SU-DHL-6 (cell line): ENCODE measurements at regions not wholly inside any gene's neighbourhood (a gene's known extent, or its start where the extent isn't known, plus 50 kb on each side); places are given as distances from the start of the nearest gene placed in this dataset.

Experiments
- H2AFZ ChIP-seq: fragments of 200-600 bp; sonication (generic); 2 replicates; pipeline ENCODE4 v1.6.1; 2014; ENCODE audit warnings: low read depth, mild to moderate bottlenecking, moderate library complexity, mixed read lengths, antibody characterized with exemption, low read length; ENCODE audit not compliant: severe bottlenecking
- H3F3A ChIP-seq: fragments of 200-600 bp; shearing (Covaris generic); 2 replicates; pipeline ENCODE4 v1.6.0; 2016; ENCODE audit warnings: antibody characterized with exemption, mild to moderate bottlenecking; ENCODE audit not compliant: insufficient read depth
- H3K27ac ChIP-seq: fragments of 200-600 bp; sonication (generic); 2 replicates; pipeline ENCODE4 v1.5.1; 2016; ENCODE audit warnings: low read depth, mild to moderate bottlenecking, low read length, moderate library complexity, mixed read lengths
- H3K27me3 ChIP-seq: fragments of 200-600 bp; sonication (generic), shearing (Covaris generic); 2 replicates; pipeline ENCODE4 v1.6.0; 2014; ENCODE audit warnings: mild to moderate bottlenecking, low read length
- H3K36me3 ChIP-seq: fragments of 200-600 bp; sonication (generic); 2 replicates; pipeline ENCODE4 v1.6.1; 2014; ENCODE audit warnings: mild to moderate bottlenecking, low read length, mixed read lengths
- H3K4me2 ChIP-seq: fragments of 300-600, 200-600 bp; shearing (Covaris generic), sonication (generic); 2 replicates; pipeline ENCODE4 v1.6.0; 2014; ENCODE audit warnings: low read length, low read depth, mild to moderate bottlenecking; ENCODE audit not compliant: poor library complexity, severe bottlenecking
- H3K4me3 ChIP-seq: fragments of 200-600 bp; sonication (generic); 2 replicates; pipeline ENCODE4 v1.5.1; 2014; ENCODE audit warnings: antibody characterized with exemption, low read length, mild to moderate bottlenecking, mixed read lengths; ENCODE audit not compliant: insufficient read depth, poor library complexity, severe bottlenecking
- H3K79me2 ChIP-seq: fragments of 200-600 bp; sonication (generic); 2 replicates; pipeline ENCODE4 v1.6.1; 2014; ENCODE audit warnings: mild to moderate bottlenecking, low read length, moderate library complexity; ENCODE audit not compliant: insufficient read depth
- H3K9ac ChIP-seq: fragments of 200-600 bp; sonication (generic); 2 replicates; pipeline ENCODE4 v1.7.0; 2014; ENCODE audit warnings: mild to moderate bottlenecking, low read length
- H3K9me2 ChIP-seq: fragments of 200-600 bp; sonication (generic); replicated peaks from 2 replicates; pipeline ENCODE4 v1.6.1; 2014; ENCODE audit warnings: low read length; ENCODE audit not compliant: insufficient read depth
- H3K9me3 ChIP-seq: fragments of 200-600 bp; sonication (generic); 2 replicates; pipeline ENCODE4 v1.6.1; 2014; ENCODE audit warnings: low read length, mixed read lengths; ENCODE audit not compliant: insufficient read depth
- H4K20me1 ChIP-seq: fragments of 200-600 bp; sonication (generic); 2 replicates; pipeline ENCODE4 v1.6.1; 2014; ENCODE audit warnings: low read depth, mild to moderate bottlenecking, antibody characterized with exemption, low read length, moderate library complexity, mixed read lengths
- CTCF ChIP-seq: fragments of 200-600 bp; sonication (generic); IDR thresholded peaks from one replicate; pipeline ENCODE4 v1.5.1; 2017; ENCODE audit warnings: antibody characterized with exemption, mild to moderate bottlenecking, low read length, moderate library complexity; ENCODE audit not compliant: insufficient read depth, poor library complexity, severe bottlenecking
- EZH2phosphoT487 ChIP-seq: fragments of 200-600 bp; sonication (generic), shearing (Covaris generic); conservative IDR thresholded peaks from 2 replicates; pipeline ENCODE4 v1.6.1; 2018; ENCODE audit warnings: mild to moderate bottlenecking, antibody characterized with exemption, low read length, moderate library complexity, mixed read lengths

DNA sequence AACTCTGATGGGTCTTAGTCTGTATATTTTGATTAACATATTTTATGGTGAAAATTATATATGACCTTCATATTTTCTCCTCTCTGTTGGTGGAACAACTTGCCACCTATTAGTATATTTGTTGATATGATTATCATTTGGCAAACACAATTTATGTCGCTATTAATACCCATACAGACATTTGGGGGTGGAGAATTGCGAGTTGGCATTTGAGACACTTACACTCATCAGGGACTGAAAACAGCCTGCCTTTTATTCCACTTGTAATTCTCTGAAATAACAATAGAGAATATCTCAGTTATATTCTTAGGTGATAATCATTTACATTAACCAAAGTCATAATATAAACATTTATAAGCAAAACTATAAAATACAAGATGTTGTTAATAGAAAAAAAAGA, 100.5 kb upstream of the RGS18 start:
- Histone ChIP-seq H3K9me2 (no peaks in the 10 kb centered on the region), H3K4me3 (no peak overlapping the region), H3K9me3 (no peaks in the 10 kb centered on the region), H3K79me2 (no peaks in the 10 kb centered on the region), H3F3A (no peaks in the 10 kb centered on the region), H3K27ac (no peak overlapping the region), H4K20me1 (no peaks in the 10 kb centered on the region), H3K36me3 (no peaks in the 10 kb centered on the region), H3K9ac (no peak overlapping the region), H3K4me2 (no peak overlapping the region), H2AFZ (no peak overlapping the region), H3K27me3 (no peaks in the 10 kb centered on the region)
- TF ChIP-seq EZH2phosphoT487: no peak
- TF ChIP-seq CTCF: no peak

- Histone ChIP-seq H3K79me2 (no peaks in the 10 kb centered on the region), H2AFZ (no peak overlapping the region), H3K4me2 (no peak overlapping the region), H4K20me1 (no peaks in the 10 kb centered on the region), H3K9me3 (no peaks in the 10 kb centered on the region), H3K9me2 (no peaks in the 10 kb centered on the region), H3K9ac (no peak overlapping the region), H3K27ac (no peak overlapping the region), H3K27me3 (no peaks in the 10 kb centered on the region), H3F3A (no peaks in the 10 kb centered on the region), H3K4me3 (no peak overlapping the region), H3K36me3 (no peaks in the 10 kb centered on the region)
- TF ChIP-seq EZH2phosphoT487 (no peak), CTCF (no peak)
Measured at GRCh38 chr1:192059407-192059806, 98.9 kb upstream of the RGS18 start.

- Histone ChIP-seq H3K79me2 (no peaks in the 10 kb centered on the region), H4K20me1 (no peaks in the 10 kb centered on the region), H3K9me2 (no peaks in the 10 kb centered on the region), H3F3A (no peaks in the 10 kb centered on the region), H3K36me3 (no peaks in the 10 kb centered on the region), H3K9ac (no peak overlapping the region), H3K4me3 (no peak overlapping the region), H3K27me3 (no peaks in the 10 kb centered on the region), H3K27ac (no peak overlapping the region), H3K4me2 (no peak overlapping the region), H3K9me3 (no peaks in the 10 kb centered on the region), H2AFZ (no peak overlapping the region)
- no peak for TF ChIP-seq EZH2phosphoT487
- no peak for TF ChIP-seq CTCF
Measured at GRCh38 chr1:192061556-192061955, 96.7 kb upstream of the RGS18 start.

DNA sequence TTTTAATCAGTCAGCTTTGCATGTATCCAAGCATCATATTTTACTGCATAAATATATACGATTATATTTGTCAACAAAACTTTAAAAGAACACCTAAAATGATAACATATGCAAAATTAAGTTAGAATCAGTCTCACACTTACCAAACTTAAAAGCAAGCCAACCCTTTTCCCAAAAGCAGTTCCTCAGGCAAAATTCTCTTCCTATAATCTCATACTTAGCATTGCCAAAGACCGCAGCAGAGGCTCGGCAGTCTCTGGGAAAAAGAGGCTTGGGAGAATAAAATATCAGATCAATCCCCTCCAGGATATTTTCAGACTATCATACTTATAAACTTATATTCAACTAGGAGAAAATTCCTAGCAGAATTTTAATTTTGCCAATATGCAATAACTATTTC, 93.2 kb upstream of the RGS18 start:
- Histone ChIP-seq H3K9ac (no peak overlapping the region), H3K9me3 (no peaks in the 10 kb centered on the region), H3K27me3 (no peaks in the 10 kb centered on the region), H3K27ac (no peak overlapping the region), H2AFZ (peak overlapping the region; percentile 33), H3K9me2 (no peaks in the 10 kb centered on the region), H4K20me1 (no peaks in the 10 kb centered on the region), H3K4me3 (no peak overlapping the region), H3K79me2 (no peaks in the 10 kb centered on the region), H3K36me3 (no peaks in the 10 kb centered on the region), H3F3A (no peaks in the 10 kb centered on the region), H3K4me2 (no peak overlapping the region)
- no peak for TF ChIP-seq EZH2phosphoT487
- TF ChIP-seq CTCF: no peak
